Mesendoderm (in vitro differentiated cells): ENCODE measurements at regions not wholly inside any gene's neighbourhood (a gene's known extent, or its start where the extent isn't known, plus 50 kb on each side); places are given as distances from the start of the nearest gene placed in this dataset.

ENCODE experiments used
- DNase-seq: peaks from one replicate; pipeline ENCODE4 v3.0.0; 2013
- H2AK5ac ChIP-seq: 2 replicates; pipeline ENCODE4 v1.6.1; 2013; ENCODE audit warnings: low read length, inconsistent platforms
- H2BK120ac ChIP-seq: 2 replicates; pipeline ENCODE4 v1.6.1; 2013; ENCODE audit warnings: low read depth, mild to moderate bottlenecking, low read length, moderate library complexity, mixed read lengths
- H2BK15ac ChIP-seq: replicated peaks from 2 replicates; pipeline ENCODE4 v1.6.1; 2013; ENCODE audit warnings: low read depth, mild to moderate bottlenecking, moderate library complexity
- H2BK5ac ChIP-seq: 2 replicates; pipeline ENCODE4 v1.6.1; 2013; ENCODE audit warnings: low read length, inconsistent platforms
- H3K18ac ChIP-seq: 2 replicates; pipeline ENCODE4 v1.6.1; 2013; ENCODE audit warnings: mild to moderate bottlenecking, low read length, mixed read lengths
- H3K23ac ChIP-seq: one replicate; pipeline ENCODE4 v1.6.1; 2013; ENCODE audit warnings: low read length
- H3K27ac ChIP-seq: 2 replicates; pipeline ENCODE4 v1.5.1; 2013; ENCODE audit warnings: low read depth, mild to moderate bottlenecking, inconsistent platforms, low read length, moderate library complexity
- H3K27me3 ChIP-seq: 2 replicates; pipeline ENCODE4 v1.6.1; 2013; ENCODE audit warnings: low read length, control low read depth, mild to moderate bottlenecking, inconsistent platforms; ENCODE audit not compliant: insufficient read depth, poor library complexity
- H3K36me3 ChIP-seq: 2 replicates; pipeline ENCODE4 v1.6.1; 2013; ENCODE audit warnings: low read length, inconsistent platforms; ENCODE audit not compliant: control insufficient read depth, insufficient read depth
- H3K4ac ChIP-seq: one replicate; pipeline ENCODE4 v1.6.1; 2013; ENCODE audit warnings: low read depth, mild to moderate bottlenecking, low read length, moderate library complexity
- H3K4me1 ChIP-seq: 2 replicates; pipeline ENCODE4 v1.6.1; 2013; ENCODE audit warnings: low read depth, low read length, inconsistent platforms; ENCODE audit not compliant: control insufficient read depth
- H3K4me2 ChIP-seq: 2 replicates; pipeline ENCODE4 v1.6.1; 2013; ENCODE audit warnings: low read length
- H3K4me3 ChIP-seq: 2 replicates; pipeline ENCODE4 v1.5.1; 2013; ENCODE audit warnings: mild to moderate bottlenecking, low read length
- H3K56ac ChIP-seq: one replicate; pipeline ENCODE4 v1.6.1; 2013; ENCODE audit warnings: low read length
- H3K79me1 ChIP-seq: 2 replicates; pipeline ENCODE4 v1.6.1; 2013; ENCODE audit warnings: low read length, inconsistent platforms
- H3K79me2 ChIP-seq: 2 replicates; pipeline ENCODE4 v1.6.1; 2013; ENCODE audit warnings: mild to moderate bottlenecking, low read length; ENCODE audit not compliant: control insufficient read depth, insufficient read depth
- H3K9ac ChIP-seq: 2 replicates; pipeline ENCODE4 v1.6.1; 2013; ENCODE audit warnings: low read length, inconsistent platforms
- H4K5ac ChIP-seq: one replicate; pipeline ENCODE4 v1.6.1; 2013; ENCODE audit warnings: low read length
- H4K8ac ChIP-seq: one replicate; pipeline ENCODE4 v1.6.1; 2013; ENCODE audit warnings: low read depth, mild to moderate bottlenecking, control low read depth, low read length, moderate library complexity
- WGBS: extraction: QIAGEN DNeasy Blood & Tissue Kit; methylation state at CpG from one replicate; pipeline ENCODE4 v1.1.7; 2013; ENCODE audit warnings: low lambda C conversion rate, missing lambda C conversion rate; ENCODE audit not compliant: insufficient coverage; ENCODE audit errors: extremely low coverage; 5-methylcytosine and 5-hydroxymethylcytosine counted together

DNA sequence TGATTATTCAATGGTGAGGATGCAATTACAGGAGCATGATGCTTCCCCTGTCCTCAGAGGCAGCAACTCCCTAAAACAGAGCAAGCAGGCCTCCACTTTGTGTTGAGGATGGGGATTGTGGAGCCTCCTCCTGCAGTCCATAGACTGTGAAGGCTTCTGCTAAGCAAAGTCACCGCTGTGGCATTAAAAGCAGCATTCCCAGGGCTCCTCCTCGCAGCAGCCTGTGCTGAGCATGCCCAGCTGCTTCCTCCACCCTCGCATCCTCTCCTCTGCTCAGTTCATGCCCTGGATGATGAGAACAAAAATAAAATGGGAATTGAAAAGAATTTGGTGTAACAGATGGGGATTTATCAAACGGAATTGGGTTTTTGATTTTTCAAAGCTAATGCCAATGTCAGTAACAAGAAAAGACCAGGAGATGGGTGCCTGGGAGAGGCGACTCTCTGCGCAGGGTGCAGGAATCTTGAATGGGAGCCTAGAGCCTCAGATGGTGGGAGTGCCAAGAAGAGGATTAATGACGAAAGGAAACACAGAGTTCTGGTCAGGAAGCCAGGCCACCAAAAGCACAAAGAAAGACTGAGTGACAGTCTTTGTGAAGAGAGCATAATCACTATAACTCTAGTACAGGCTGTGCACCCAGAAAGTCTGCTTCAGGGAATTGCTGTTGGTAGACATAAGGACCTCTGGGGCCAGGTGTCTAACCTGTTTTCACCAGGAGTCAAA lies 347.6 kb downstream of the TPBG start:
- Histone ChIP-seq H2BK5ac (no peak overlapping the region), H3K4ac (no peak overlapping the region), H4K8ac (no peak overlapping the region), H3K23ac (no peak overlapping the region), H3K18ac (no peak overlapping the region), H3K27me3 (no peaks in the 10 kb centered on the region), H3K79me2 (no peaks in the 10 kb centered on the region), H2BK120ac (no peak overlapping the region), H3K9ac (no peak overlapping the region), H2BK15ac (no peak overlapping the region), H2AK5ac (no peak overlapping the region), H4K5ac (no peak overlapping the region), H3K4me2 (no peak overlapping the region), H3K4me3 (no peak overlapping the region), H3K4me1 (no peaks in the 10 kb centered on the region), H3K27ac (no peak overlapping the region), H3K36me3 (no peaks in the 10 kb centered on the region), H3K79me1 (no peaks in the 10 kb centered on the region), H3K56ac (no peak overlapping the region)
- no CpG with 5 or more reads among the region's 7 CpGs for WGBS
- DNase-seq = no peak

GRCh38 chr6:82711971-82712370 lies 348.4 kb downstream of the TPBG start:
- Histone ChIP-seq H3K36me3 (no peaks in the 10 kb centered on the region), H4K8ac (no peak overlapping the region), H4K5ac (no peak overlapping the region), H3K4me2 (no peak overlapping the region), H3K23ac (no peak overlapping the region), H3K27ac (no peak overlapping the region), H3K4me1 (no peaks in the 10 kb centered on the region), H3K18ac (no peak overlapping the region), H2BK120ac (no peak overlapping the region), H3K4me3 (no peak overlapping the region), H3K9ac (no peak overlapping the region), H3K79me1 (no peaks in the 10 kb centered on the region), H3K56ac (no peak overlapping the region), H3K4ac (no peak overlapping the region), H2BK15ac (no peak overlapping the region), H2BK5ac (no peak overlapping the region), H3K79me2 (no peaks in the 10 kb centered on the region), H2AK5ac (no peak overlapping the region), H3K27me3 (no peaks in the 10 kb centered on the region)
- WGBS = no CpG with 5 or more reads among the region's 2 CpGs
- DNase-seq = peak; percentile 7

DNA sequence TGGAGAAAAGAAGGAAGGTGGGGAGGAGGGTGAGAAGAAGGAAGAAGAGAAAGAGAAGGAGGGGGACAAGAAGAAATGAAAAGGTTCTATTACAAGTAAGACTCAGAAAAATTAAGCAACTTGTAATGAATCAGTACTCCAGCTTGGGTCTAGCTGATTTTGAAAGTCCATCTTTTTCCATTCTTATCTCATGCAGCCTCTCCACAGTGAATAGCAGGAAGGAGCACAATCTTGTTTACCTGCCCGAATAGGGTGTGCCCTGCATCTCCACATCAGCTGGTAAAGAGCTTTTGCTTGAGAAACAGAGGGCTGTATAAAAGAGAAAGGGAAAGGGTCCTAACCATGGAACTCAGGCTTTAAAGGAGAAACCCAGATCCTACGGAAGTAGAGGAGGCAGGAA lies 348.8 kb downstream of the TPBG start:
- no peak overlapping the region for H3K56ac ChIP-seq
- H2BK5ac ChIP-seq = no peak overlapping the region
- no peaks in the 10 kb centered on the region for H3K36me3 ChIP-seq
- no peaks in the 10 kb centered on the region for H3K79me2 ChIP-seq
- no peak overlapping the region for H4K8ac ChIP-seq
- no peak overlapping the region for H3K4ac ChIP-seq
- H3K27ac ChIP-seq = no peak overlapping the region
- no peaks in the 10 kb centered on the region for H3K79me1 ChIP-seq
- no peak overlapping the region for H3K23ac ChIP-seq
- no peaks in the 10 kb centered on the region for H3K27me3 ChIP-seq
- DNase-seq = no peak
- H3K9ac ChIP-seq = no peak overlapping the region
- no CpG with 5 or more reads among the region's 2 CpGs for WGBS
- no peak overlapping the region for H2BK15ac ChIP-seq
- H2AK5ac ChIP-seq = no peak overlapping the region
- H3K18ac ChIP-seq = no peak overlapping the region
- H3K4me1 ChIP-seq = no peaks in the 10 kb centered on the region
- H4K5ac ChIP-seq = no peak overlapping the region
- no peak overlapping the region for H3K4me3 ChIP-seq
- H3K4me2 ChIP-seq = no peak overlapping the region
- no peak overlapping the region for H2BK120ac ChIP-seq

GRCh38 chr6:82712826-82713225 lies 349.2 kb downstream of the TPBG start:
- Histone ChIP-seq H3K4me3 (no peak overlapping the region), H2BK15ac (no peak overlapping the region), H2BK120ac (no peak overlapping the region), H4K5ac (no peak overlapping the region), H3K4ac (no peak overlapping the region), H2BK5ac (no peak overlapping the region), H3K27me3 (no peaks in the 10 kb centered on the region), H3K4me2 (no peak overlapping the region), H3K36me3 (no peaks in the 10 kb centered on the region), H3K27ac (no peak overlapping the region), H3K18ac (no peak overlapping the region), H3K79me2 (no peaks in the 10 kb centered on the region), H3K9ac (no peak overlapping the region), H3K56ac (no peak overlapping the region), H3K23ac (no peak overlapping the region), H4K8ac (no peak overlapping the region), H3K4me1 (no peaks in the 10 kb centered on the region), H3K79me1 (no peaks in the 10 kb centered on the region), H2AK5ac (no peak overlapping the region)
- WGBS = no CpG with 5 or more reads among the region's 1 CpG
- DNase-seq = peak; percentile 26

DNA sequence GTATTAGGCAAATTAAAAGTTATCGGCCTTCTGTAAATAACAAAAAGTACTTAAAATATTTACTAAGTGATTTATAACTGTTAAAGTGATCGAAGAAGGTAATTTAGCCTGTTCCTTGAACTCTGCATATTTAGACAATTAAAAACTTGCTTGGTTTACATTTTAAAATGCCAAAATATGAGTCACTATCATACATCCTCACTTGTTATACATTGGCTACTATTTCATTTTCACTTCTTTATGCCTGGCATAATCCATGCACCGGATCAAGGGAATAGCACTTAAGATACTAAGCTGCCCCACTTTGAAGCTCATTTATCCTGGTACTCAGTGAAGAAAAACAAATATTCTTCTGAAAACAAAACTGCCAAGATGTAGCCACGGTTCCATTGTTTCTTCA lies 344.6 kb downstream of the UBE3D start:
- no CpG with 5 or more reads among the region's 4 CpGs for WGBS
- no peaks in the 10 kb centered on the region for H3K27me3 ChIP-seq
- H2BK120ac ChIP-seq = no peak overlapping the region
- no peak overlapping the region for H2BK15ac ChIP-seq
- H2AK5ac ChIP-seq = no peak overlapping the region
- H3K9ac ChIP-seq = no peak overlapping the region
- no peak overlapping the region for H3K4ac ChIP-seq
- no peaks in the 10 kb centered on the region for H3K36me3 ChIP-seq
- H3K23ac ChIP-seq = no peak overlapping the region
- DNase-seq = no peak
- H3K18ac ChIP-seq = no peak overlapping the region
- no peak overlapping the region for H3K56ac ChIP-seq
- no peaks in the 10 kb centered on the region for H3K79me1 ChIP-seq
- H3K4me2 ChIP-seq = no peak overlapping the region
- no peak overlapping the region for H4K8ac ChIP-seq
- H2BK5ac ChIP-seq = no peak overlapping the region
- H3K4me3 ChIP-seq = no peak overlapping the region
- no peaks in the 10 kb centered on the region for H3K79me2 ChIP-seq
- H3K27ac ChIP-seq = no peak overlapping the region
- H3K4me1 ChIP-seq = no peaks in the 10 kb centered on the region
- no peak overlapping the region for H4K5ac ChIP-seq

DNA sequence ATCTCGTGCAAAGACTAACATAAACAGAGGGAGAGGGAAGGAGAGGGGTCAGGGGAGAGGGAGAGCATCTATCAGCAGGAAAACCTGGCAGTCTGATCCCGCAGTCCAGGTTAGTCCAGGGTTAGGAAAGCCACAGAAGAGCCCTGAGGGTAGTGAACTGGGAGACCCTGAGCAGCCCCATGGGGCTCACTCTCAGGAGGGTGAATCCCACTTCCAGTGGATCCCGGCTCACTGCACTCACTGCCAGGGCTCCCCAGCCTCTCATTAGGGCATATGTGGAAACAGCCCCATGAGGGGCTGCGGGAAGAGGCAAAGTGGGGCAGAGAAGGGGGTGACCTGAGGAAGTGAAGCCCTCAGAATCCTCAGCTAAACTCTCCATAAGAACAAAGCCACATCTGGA lies 329.9 kb downstream of the UBE3D start:
- no peak overlapping the region for H3K9ac ChIP-seq
- no peak overlapping the region for H2BK15ac ChIP-seq
- H4K5ac ChIP-seq = no peak overlapping the region
- H3K4me1 ChIP-seq = no peaks in the 10 kb centered on the region
- no peak overlapping the region for H3K4me2 ChIP-seq
- H2BK5ac ChIP-seq = no peak overlapping the region
- H3K4ac ChIP-seq = no peak overlapping the region
- no peak overlapping the region for H3K23ac ChIP-seq
- H4K8ac ChIP-seq = no peak overlapping the region
- H2BK120ac ChIP-seq = no peak overlapping the region
- H3K79me2 ChIP-seq = no peaks in the 10 kb centered on the region
- no peak for DNase-seq
- H3K79me1 ChIP-seq = no peaks in the 10 kb centered on the region
- no peak overlapping the region for H2AK5ac ChIP-seq
- H3K56ac ChIP-seq = no peak overlapping the region
- no peak overlapping the region for H3K27ac ChIP-seq
- H3K4me3 ChIP-seq = no peak overlapping the region
- WGBS = no CpG with 5 or more reads among the region's 4 CpGs
- H3K18ac ChIP-seq = no peak overlapping the region
- H3K36me3 ChIP-seq = no peaks in the 10 kb centered on the region
- H3K27me3 ChIP-seq = no peaks in the 10 kb centered on the region
